ENCODE measurements at regions not wholly inside any gene's neighbourhood (a gene's known extent, or its start where the extent isn't known, plus 50 kb on each side); places are given as distances from the start of the nearest gene placed in this dataset.

DNA sequence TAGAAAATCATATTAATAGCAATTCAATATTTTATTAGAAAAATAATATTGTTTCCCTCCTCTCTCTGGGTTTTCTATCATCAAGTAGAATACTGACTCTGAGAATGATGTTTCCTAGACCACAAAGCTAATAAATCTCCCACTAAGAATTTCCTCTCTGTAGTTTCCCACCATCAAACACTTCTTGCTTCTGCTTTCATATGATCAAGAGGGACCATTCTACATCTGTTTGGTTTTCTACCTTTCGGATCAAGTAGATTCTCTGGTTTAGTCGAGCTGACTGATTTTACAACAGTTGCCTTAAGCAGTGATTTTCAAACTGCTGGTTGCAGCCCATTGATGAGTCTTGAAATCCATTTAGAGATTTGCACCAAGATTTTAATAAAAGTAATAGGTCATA, 240.2 kb upstream of the PTBP2 start:
- TF ChIP-seq, protein P1, sequence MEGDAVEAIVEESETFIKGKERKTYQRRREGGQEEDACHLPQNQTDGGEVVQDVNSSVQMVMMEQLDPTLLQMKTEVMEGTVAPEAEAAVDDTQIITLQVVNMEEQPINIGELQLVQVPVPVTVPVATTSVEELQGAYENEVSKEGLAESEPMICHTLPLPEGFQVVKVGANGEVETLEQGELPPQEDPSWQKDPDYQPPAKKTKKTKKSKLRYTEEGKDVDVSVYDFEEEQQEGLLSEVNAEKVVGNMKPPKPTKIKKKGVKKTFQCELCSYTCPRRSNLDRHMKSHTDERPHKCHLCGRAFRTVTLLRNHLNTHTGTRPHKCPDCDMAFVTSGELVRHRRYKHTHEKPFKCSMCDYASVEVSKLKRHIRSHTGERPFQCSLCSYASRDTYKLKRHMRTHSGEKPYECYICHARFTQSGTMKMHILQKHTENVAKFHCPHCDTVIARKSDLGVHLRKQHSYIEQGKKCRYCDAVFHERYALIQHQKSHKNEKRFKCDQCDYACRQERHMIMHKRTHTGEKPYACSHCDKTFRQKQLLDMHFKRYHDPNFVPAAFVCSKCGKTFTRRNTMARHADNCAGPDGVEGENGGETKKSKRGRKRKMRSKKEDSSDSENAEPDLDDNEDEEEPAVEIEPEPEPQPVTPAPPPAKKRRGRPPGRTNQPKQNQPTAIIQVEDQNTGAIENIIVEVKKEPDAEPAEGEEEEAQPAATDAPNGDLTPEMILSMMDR (IDR thresholded peaks at IDR 0.05 in 4 of 5, conservative IDR thresholded peaks at IDR 0.05 in 1 of 5) = no peak
- TF ChIP-seq POLR2A (IDR thresholded peaks at IDR 0.05) = no peak

Measured in gastrocnemius medialis (tissue), 4 donors.